ENCODE measurements at regions not wholly inside any gene's neighbourhood (a gene's known extent, or its start where the extent isn't known, plus 50 kb on each side); places are given as distances from the start of the nearest gene placed in this dataset.
"Not testable (repeated sequence)": the region's sequence is repeated elsewhere in the genome, so short reads cannot be mapped to it uniquely, and the experiment has no call there.

GRCh38 chr3:72033666-72034428 is 248.9 kb upstream of the PROK2 start:
- Histone ChIP-seq H3K36me3 (replicated peaks; ENCODE audit: insufficient read depth, low read depth) (no peaks in the 10 kb centered on the region), H3K27ac (no peak overlapping the region), H3K9me2 (replicated peaks; ENCODE audit: insufficient read depth) (no peaks in the 10 kb centered on the region), H2AFZ (no peak overlapping the region), H3K4me3 (no peak overlapping the region), H4K20me1 (ENCODE audit: insufficient read depth, poor library complexity, severe bottlenecking) (no peaks in the 10 kb centered on the region), H3K4me2 (no peak overlapping the region), H3K79me2 (no peaks in the 10 kb centered on the region), H3K9me3 (ENCODE audit: low read depth) (no peaks in the 10 kb centered on the region), H3K4me1 (ENCODE audit: insufficient read depth) (peaks cover 4% of the 10 kb centered on the region), H3K27me3 (no peaks in the 10 kb centered on the region)
- 93% methylated on average over 6 of the region's 6 CpGs for WGBS (ENCODE audit: low lambda C conversion rate, missing lambda C conversion rate)
- DNase-seq (ENCODE audit: low spot score) = no peak
- no peak for TF ChIP-seq EZH2 (IDR thresholded peaks at IDR 0.05; ENCODE audit: borderline replicate concordance)
- no peak for TF ChIP-seq EZH2phosphoT487 (IDR thresholded peaks at IDR 0.05; ENCODE audit: low read depth, severe bottlenecking, unreplicated experiment)
- no peak for TF ChIP-seq CTCF (IDR thresholded peaks at IDR 0.05; ENCODE audit: poor library complexity)

GRCh38 chr3:72032441-72033135 is 247.6 kb upstream of the PROK2 start:
- no peak overlapping the region for H3K4me2 ChIP-seq
- no peak for DNase-seq (ENCODE audit: low spot score)
- H2AFZ ChIP-seq = no peak overlapping the region
- H3K4me1 ChIP-seq (ENCODE audit: insufficient read depth) = peaks cover 4% of the 10 kb centered on the region
- H3K9me3 ChIP-seq (ENCODE audit: low read depth) = no peaks in the 10 kb centered on the region
- 90% methylated on average over 7 of the region's 7 CpGs for WGBS (ENCODE audit: low lambda C conversion rate, missing lambda C conversion rate)
- no peaks in the 10 kb centered on the region for H3K79me2 ChIP-seq
- no peaks in the 10 kb centered on the region for H3K36me3 ChIP-seq (replicated peaks; ENCODE audit: insufficient read depth, low read depth)
- H3K9me2 ChIP-seq (replicated peaks; ENCODE audit: insufficient read depth) = no peaks in the 10 kb centered on the region
- H4K20me1 ChIP-seq (ENCODE audit: insufficient read depth, poor library complexity, severe bottlenecking) = no peaks in the 10 kb centered on the region
- TF ChIP-seq EZH2 (IDR thresholded peaks at IDR 0.05; ENCODE audit: borderline replicate concordance) (no peak), EZH2phosphoT487 (IDR thresholded peaks at IDR 0.05; ENCODE audit: low read depth, severe bottlenecking, unreplicated experiment) (no peak), CTCF (IDR thresholded peaks at IDR 0.05; ENCODE audit: poor library complexity) (no peak)
- no peak overlapping the region for H3K4me3 ChIP-seq
- H3K27ac ChIP-seq = no peak overlapping the region
- no peaks in the 10 kb centered on the region for H3K27me3 ChIP-seq

GRCh38 chr3:72031581-72031980 is 246.6 kb upstream of the PROK2 start:
- no peaks in the 10 kb centered on the region for H3K9me2 ChIP-seq (replicated peaks; ENCODE audit: insufficient read depth)
- no peak overlapping the region for H3K4me3 ChIP-seq
- TF ChIP-seq CTCF (IDR thresholded peaks at IDR 0.05; ENCODE audit: poor library complexity) = no peak
- no peak for TF ChIP-seq EZH2 (IDR thresholded peaks at IDR 0.05; ENCODE audit: borderline replicate concordance)
- TF ChIP-seq EZH2phosphoT487 (IDR thresholded peaks at IDR 0.05; ENCODE audit: low read depth, severe bottlenecking, unreplicated experiment) = no peak
- H3K4me2 ChIP-seq = no peak overlapping the region
- H3K9me3 ChIP-seq (ENCODE audit: low read depth) = no peaks in the 10 kb centered on the region
- no peak overlapping the region for H3K27ac ChIP-seq
- DNase-seq (ENCODE audit: low spot score) = no peak
- WGBS (ENCODE audit: low lambda C conversion rate, missing lambda C conversion rate) = 87% methylated on average over 3 of the region's 3 CpGs
- H4K20me1 ChIP-seq (ENCODE audit: insufficient read depth, poor library complexity, severe bottlenecking) = no peaks in the 10 kb centered on the region
- no peaks in the 10 kb centered on the region for H3K36me3 ChIP-seq (replicated peaks; ENCODE audit: insufficient read depth, low read depth)
- no peaks in the 10 kb centered on the region for H3K79me2 ChIP-seq
- no peaks in the 10 kb centered on the region for H3K27me3 ChIP-seq
- H2AFZ ChIP-seq = no peak overlapping the region
- peaks cover 4% of the 10 kb centered on the region for H3K4me1 ChIP-seq (ENCODE audit: insufficient read depth)

- not testable (repeated sequence) for H3K27ac ChIP-seq; H3K4me3 ChIP-seq; H3K4me2 ChIP-seq; H3K9me3 ChIP-seq (ENCODE audit: low read depth); H2AFZ ChIP-seq; H3K79me2 ChIP-seq; H3K36me3 ChIP-seq (replicated peaks; ENCODE audit: insufficient read depth, low read depth); H3K27me3 ChIP-seq; H3K9me2 ChIP-seq (replicated peaks; ENCODE audit: insufficient read depth); H3K4me1 ChIP-seq (ENCODE audit: insufficient read depth); DNase-seq (ENCODE audit: low spot score); H4K20me1 ChIP-seq (ENCODE audit: insufficient read depth, poor library complexity, severe bottlenecking)
- WGBS (ENCODE audit: low lambda C conversion rate, missing lambda C conversion rate) = 81% methylated on average over 7 of the region's 7 CpGs
Observed at GRCh38 chr3:72030296-72030695, 245.3 kb upstream of the PROK2 start.

GRCh38 chr3:72028726-72029125 is 243.8 kb upstream of the PROK2 start:
- not testable (repeated sequence) for H3K9me3 ChIP-seq (ENCODE audit: low read depth); H3K36me3 ChIP-seq (replicated peaks; ENCODE audit: insufficient read depth, low read depth); H3K4me3 ChIP-seq; H4K20me1 ChIP-seq (ENCODE audit: insufficient read depth, poor library complexity, severe bottlenecking); H3K4me2 ChIP-seq; H2AFZ ChIP-seq; H3K4me1 ChIP-seq (ENCODE audit: insufficient read depth); H3K9me2 ChIP-seq (replicated peaks; ENCODE audit: insufficient read depth); H3K27me3 ChIP-seq; H3K79me2 ChIP-seq
- H3K27ac ChIP-seq = peak overlapping the region; percentile 32
- 9% methylated on average over 8 of the region's 8 CpGs for WGBS (ENCODE audit: low lambda C conversion rate, missing lambda C conversion rate)
- peak; percentile 45 for DNase-seq (ENCODE audit: low spot score)

GRCh38 chr3:72028307-72028706 is 243.4 kb upstream of the PROK2 start:
- H4K20me1 ChIP-seq (ENCODE audit: insufficient read depth, poor library complexity, severe bottlenecking); H3K9me3 ChIP-seq (ENCODE audit: low read depth); H3K36me3 ChIP-seq (replicated peaks; ENCODE audit: insufficient read depth, low read depth); H3K79me2 ChIP-seq; DNase-seq (ENCODE audit: low spot score); H3K9me2 ChIP-seq (replicated peaks; ENCODE audit: insufficient read depth); H3K4me1 ChIP-seq (ENCODE audit: insufficient read depth); H2AFZ ChIP-seq; H3K4me3 ChIP-seq; H3K4me2 ChIP-seq; H3K27me3 ChIP-seq: not testable (repeated sequence)
- 68% methylated on average over 8 of the region's 8 CpGs for WGBS (ENCODE audit: low lambda C conversion rate, missing lambda C conversion rate)
- peak overlapping the region; percentile 46 for H3K27ac ChIP-seq

Data from hepatocyte (in vitro differentiated cells).